ENCODE measurements at regions not wholly inside any gene's neighbourhood (a gene's known extent, or its start where the extent isn't known, plus 50 kb on each side); places are given as distances from the start of the nearest gene placed in this dataset.

GRCh38 chr16:6124136-6124535, 1026.5 kb upstream of the EEF2KMT start:
- Histone ChIP-seq H3K9me1 (ENCODE audit: insufficient read depth, low read length) (no peaks in the 10 kb centered on the region), H2BK15ac (ENCODE audit: low read depth, low read length) (no peak overlapping the region), H3K4me2 (ENCODE audit: low read depth, low read length) (no peak overlapping the region), H2BK5ac (ENCODE audit: low read depth, low read length, poor library complexity, severe bottlenecking) (no peak overlapping the region), H3K56ac (ENCODE audit: extremely low read depth, insufficient read depth, low read length) (no peak overlapping the region), H4K20me1 (ENCODE audit: insufficient read depth, low read length) (no peaks in the 10 kb centered on the region), H3K79me1 (ENCODE audit: low read depth in 1 of 2, low read length in 2 of 2) (no peaks in the 10 kb centered on the region), H3K14ac (replicated peaks; ENCODE audit: low read depth, low read length) (no peak overlapping the region), H2BK120ac (ENCODE audit: low read depth, low read length) (no peak overlapping the region), H2AK9ac (replicated peaks; ENCODE audit: low read depth, low read length, poor library complexity) (no peak overlapping the region), H3K4me3 (ENCODE audit: insufficient read depth, low read depth, low read length) (no peak overlapping the region), H2AFZ (replicated peaks; ENCODE audit: low read length, poor library complexity) (no peak overlapping the region), H3K9ac (ENCODE audit: low read depth, low read length) (no peak overlapping the region), H3K4me1 (ENCODE audit: control insufficient read depth, insufficient read depth, low read length) (no peaks in the 10 kb centered on the region), H4K8ac (ENCODE audit: low read depth in 2 of 2, low read length in 2 of 2) (no peak overlapping the region), H3K4ac (ENCODE audit: low read depth, low read length) (no peak overlapping the region), H2AK5ac (ENCODE audit: low read depth, low read length) (no peak overlapping the region), H3K9me3 (ENCODE audit: control insufficient read depth, insufficient read depth, low read length) (peaks cover 9% of the 10 kb centered on the region), H3K27ac (ENCODE audit: insufficient read depth, low read length) (no peak overlapping the region), H4K91ac (ENCODE audit: insufficient read depth, low read depth, low read length) (no peak overlapping the region), H3K27me3 (ENCODE audit: control insufficient read depth, insufficient read depth, low read length) (no peaks in the 10 kb centered on the region), H3K18ac (ENCODE audit: low read depth, low read length) (no peak overlapping the region), H4K5ac (ENCODE audit: low read depth, low read length) (no peak overlapping the region), H3K36me3 (ENCODE audit: control insufficient read depth, insufficient read depth, low read length) (no peaks in the 10 kb centered on the region), H2BK20ac (ENCODE audit: low read depth, low read length) (no peak overlapping the region), H3K23ac (ENCODE audit: low read depth, low read length) (no peak overlapping the region)
- dilution Hi-C loops (cut with HindIII; ENCODE audit: low sequenced_read_pairs, unreplicated experiment): no loop called here
- in situ Hi-C loops (cut with MboI; ENCODE audit: low sequenced_read_pairs): no loop called here
- no peak for ATAC-seq (ENCODE audit: low read depth)
- WGBS, 2 experiments (ENCODE audit: extremely low coverage in 2 of 2, insufficient read length in 1 of 2): no CpG with 5 or more reads among the region's 1 CpG
- ChIA-PET POLR2A (ENCODE audit: unreplicated experiment) (no interaction called here), CTCF (no interaction called here)
- no peak for DNase-seq
- intact Hi-C loops (cut with micrococcal nuclease): no loop called here
- TF ChIP-seq CEBPB (IDR thresholded peaks at IDR 0.05; ENCODE audit: low read depth, low read length) (no peak), SMC3 (IDR thresholded peaks at IDR 0.05; ENCODE audit: low read depth, low read length) (no peak), MAZ (IDR thresholded peaks at IDR 0.05; ENCODE audit: borderline replicate concordance, low read depth, low read length) (no peak), POLR2A (IDR thresholded peaks at IDR 0.05; ENCODE audit: low read depth, low read length) (no peak), BHLHE40 (IDR thresholded peaks at IDR 0.05; ENCODE audit: low read depth, low read length) (no peak), RFX5 (IDR thresholded peaks at IDR 0.05; ENCODE audit: low read depth, low read length) (no peak), FOS (IDR thresholded peaks at IDR 0.05; ENCODE audit: low read depth, low read length) (no peak), MAFK (IDR thresholded peaks at IDR 0.05; ENCODE audit: low read depth, low read length) (no peak), USF2 (IDR thresholded peaks at IDR 0.05; ENCODE audit: low read depth, low read length) (no peak)
- TF ChIP-seq, protein P1, sequence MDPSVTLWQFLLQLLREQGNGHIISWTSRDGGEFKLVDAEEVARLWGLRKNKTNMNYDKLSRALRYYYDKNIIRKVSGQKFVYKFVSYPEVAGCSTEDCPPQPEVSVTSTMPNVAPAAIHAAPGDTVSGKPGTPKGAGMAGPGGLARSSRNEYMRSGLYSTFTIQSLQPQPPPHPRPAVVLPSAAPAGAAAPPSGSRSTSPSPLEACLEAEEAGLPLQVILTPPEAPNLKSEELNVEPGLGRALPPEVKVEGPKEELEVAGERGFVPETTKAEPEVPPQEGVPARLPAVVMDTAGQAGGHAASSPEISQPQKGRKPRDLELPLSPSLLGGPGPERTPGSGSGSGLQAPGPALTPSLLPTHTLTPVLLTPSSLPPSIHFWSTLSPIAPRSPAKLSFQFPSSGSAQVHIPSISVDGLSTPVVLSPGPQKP (IDR thresholded peaks at IDR 0.05; ENCODE audit: borderline replicate concordance, low read depth, low read length): no peak
- no TSS peak for BruUV-seq (replicated peaks)
